Hematopoietic multipotent progenitor cell treated with erythropoietin and hydrocortisone succinate and interleukin-3 and kit ligand, for 17 days (in vitro differentiated cells): ENCODE measurements at regions not wholly inside any gene's neighbourhood (a gene's known extent, or its start where the extent isn't known, plus 50 kb on each side); places are given as distances from the start of the nearest gene placed in this dataset.
"Not testable (repeated sequence)": the region's sequence is repeated elsewhere in the genome, so short reads cannot be mapped to it uniquely, and the experiment has no call there.

Source experiments
- DNase-seq: peaks from one replicate; pipeline ENCODE4 v3.0.0-alpha.2; 2015; ENCODE audit warnings: low spot score

GRCh38 chr4:173698557-173699262, 168.7 kb upstream of the HAND2 start:
- DNase-seq: no peak

GRCh38 chr4:173697840-173698239, 167.8 kb upstream of the HAND2 start:
- no peak for DNase-seq

GRCh38 chr4:173696551-173696950, 166.5 kb upstream of the HAND2 start:
- no peak for DNase-seq

- DNase-seq: no peak
These were observed 166.0 kb upstream of the HAND2 start for GRCh38 chr4:173696011-173696410.

GRCh38 chr4:173685831-173686210, 155.8 kb upstream of the HAND2 start:
- DNase-seq: no peak

GRCh38 chr4:173685165-173685830, 155.3 kb upstream of the HAND2 start:
- no peak for DNase-seq

GRCh38 chr4:173684223-173684622, 154.2 kb upstream of the HAND2 start:
- DNase-seq: no peak

GRCh38 chr4:173682609-173683008, 152.6 kb upstream of the HAND2 start:
- no peak for DNase-seq

- no peak for DNase-seq
These were observed 150.2 kb upstream of the HAND2 start for GRCh38 chr4:173680278-173680677.

- no peak for DNase-seq
These were observed 145.4 kb upstream of the HAND2 start for GRCh38 chr4:173675446-173675845.

- DNase-seq: no peak
These were observed 139.6 kb upstream of the HAND2 start for GRCh38 chr4:173669460-173670179.

GRCh38 chr4:173661001-173661400, 131.0 kb upstream of the HAND2 start:
- no peak for DNase-seq

- DNase-seq: no peak
These were observed 126.9 kb upstream of the HAND2 start for GRCh38 chr4:173656898-173657297.

- DNase-seq: no peak
These were observed 122.4 kb upstream of the HAND2 start for GRCh38 chr4:173652283-173652931.

GRCh38 chr4:173651651-173652282, 121.7 kb upstream of the HAND2 start:
- DNase-seq: no peak

GRCh38 chr4:173647902-173648301, 117.9 kb upstream of the HAND2 start:
- no peak for DNase-seq

GRCh38 chr4:173642509-173642908, 112.5 kb upstream of the HAND2 start:
- no peak for DNase-seq

- no peak for DNase-seq
These were observed 105.4 kb upstream of the HAND2 start for GRCh38 chr4:173635395-173635794.

- DNase-seq: no peak
These were observed 96.2 kb upstream of the HAND2 start for GRCh38 chr4:173626277-173626676.

GRCh38 chr4:173618648-173619047, 88.6 kb upstream of the HAND2 start:
- not testable (repeated sequence) for DNase-seq

GRCh38 chr4:173609158-173609557, 79.1 kb upstream of the HAND2 start:
- DNase-seq: no peak

- DNase-seq: not testable (repeated sequence)
These were observed 78.6 kb upstream of the HAND2 start for GRCh38 chr4:173608632-173609031.
